NCI-H82 (cell line): ENCODE measurements at regions not wholly inside any gene's neighbourhood (a gene's known extent, or its start where the extent isn't known, plus 50 kb on each side); places are given as distances from the start of the nearest gene placed in this dataset.

Source experiments
- DNase-seq: peaks from one replicate; lab custom pipeline; 2025; lab: John Stamatoyannopoulos, UW

DNA sequence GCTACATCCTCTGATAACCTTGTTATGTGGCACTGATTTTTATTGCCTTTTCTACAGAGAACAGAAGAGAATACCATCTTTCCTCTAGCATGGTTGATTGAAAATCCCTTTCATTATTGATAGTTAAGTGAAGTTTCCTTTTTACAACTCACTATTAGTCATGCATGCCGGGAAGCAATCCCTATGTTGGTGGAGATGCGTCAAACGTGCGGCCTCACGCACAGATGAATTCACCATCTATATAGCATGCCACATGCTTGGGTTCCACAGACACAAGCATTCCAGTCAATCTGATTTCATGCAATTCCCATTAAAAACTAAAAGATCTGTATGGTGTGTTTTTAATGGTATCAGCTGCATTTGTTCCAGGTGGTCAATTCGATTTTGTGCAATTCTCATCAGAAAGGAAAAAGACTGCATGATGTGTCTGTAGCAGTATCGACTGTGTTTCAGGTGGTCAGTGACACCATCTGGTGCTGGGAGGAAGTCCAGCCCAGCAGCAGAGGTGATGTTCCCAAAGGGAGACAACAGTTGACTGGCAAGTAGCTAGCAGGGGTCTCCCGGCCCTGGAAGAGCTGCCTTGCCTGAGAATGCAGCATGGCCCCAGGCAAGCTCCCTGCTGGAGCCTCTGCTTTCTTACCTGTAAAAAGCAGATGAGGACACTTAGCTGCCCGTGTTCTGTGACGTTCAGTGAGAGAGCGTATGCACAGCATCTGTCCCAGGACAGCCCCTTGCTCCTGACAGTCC is 151.3 kb upstream of the NCK2 start:
- DNase-seq, result no peak

DNA sequence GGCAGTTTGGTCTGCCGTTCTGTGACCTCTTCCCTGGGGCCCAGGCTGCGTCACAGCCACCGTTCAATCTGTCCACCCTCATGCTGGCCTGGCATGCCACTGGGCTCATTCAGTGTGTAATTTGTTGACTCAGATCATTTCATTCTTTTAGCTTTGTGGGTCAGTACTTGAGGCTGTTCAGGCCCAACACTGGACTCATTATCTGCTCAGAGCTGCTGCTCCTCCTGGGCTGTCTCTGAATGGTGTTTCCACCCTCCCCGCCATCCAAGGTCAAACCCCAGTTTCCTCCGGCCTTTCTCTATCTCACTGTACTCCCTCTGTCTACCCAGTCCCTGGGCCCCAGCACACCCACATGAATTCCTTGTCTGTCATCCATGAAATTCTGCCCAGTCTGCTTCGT is 152.4 kb upstream of the NCK2 start:
- DNase-seq, result no peak

DNA sequence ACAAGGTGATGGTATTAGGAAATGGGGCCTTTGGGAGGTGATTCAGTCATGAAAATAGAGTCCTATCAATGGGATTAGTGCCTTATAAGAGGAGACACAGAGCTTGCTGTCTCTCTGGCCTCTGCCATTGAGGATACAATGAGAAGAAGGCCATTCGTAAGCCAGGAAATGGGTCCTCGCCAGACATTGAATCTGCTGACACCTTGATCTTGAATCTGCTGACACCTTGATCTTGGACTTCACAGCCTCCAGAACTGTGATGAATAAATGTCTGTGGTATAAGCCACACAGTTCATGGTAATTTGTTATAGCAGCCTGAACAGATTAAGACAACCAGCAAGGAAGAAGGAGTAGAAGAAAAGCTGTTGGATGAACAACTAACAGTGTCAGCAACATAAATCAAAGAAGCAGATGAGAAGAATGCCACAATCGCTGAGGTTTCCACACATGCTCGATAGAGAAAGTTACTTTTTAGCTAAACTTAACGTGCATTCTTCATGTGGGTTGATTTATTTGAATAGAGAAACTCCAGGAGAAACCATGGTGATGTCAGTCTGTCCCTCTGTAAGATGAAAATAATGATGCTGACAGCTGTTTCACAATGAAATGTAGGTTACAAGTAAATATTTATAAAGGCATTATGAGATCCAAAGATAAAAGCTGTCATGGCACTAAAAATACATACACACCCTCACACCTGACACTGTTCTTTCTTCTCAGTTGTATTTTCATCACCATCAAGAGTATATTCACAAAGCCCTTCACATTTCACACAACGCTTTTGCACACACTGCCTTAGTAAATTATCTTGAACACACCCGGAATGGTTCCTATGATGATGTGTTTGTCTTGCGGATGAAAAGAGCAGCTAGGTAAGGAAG is 153.7 kb upstream of the NCK2 start:
- no peak for DNase-seq

DNA sequence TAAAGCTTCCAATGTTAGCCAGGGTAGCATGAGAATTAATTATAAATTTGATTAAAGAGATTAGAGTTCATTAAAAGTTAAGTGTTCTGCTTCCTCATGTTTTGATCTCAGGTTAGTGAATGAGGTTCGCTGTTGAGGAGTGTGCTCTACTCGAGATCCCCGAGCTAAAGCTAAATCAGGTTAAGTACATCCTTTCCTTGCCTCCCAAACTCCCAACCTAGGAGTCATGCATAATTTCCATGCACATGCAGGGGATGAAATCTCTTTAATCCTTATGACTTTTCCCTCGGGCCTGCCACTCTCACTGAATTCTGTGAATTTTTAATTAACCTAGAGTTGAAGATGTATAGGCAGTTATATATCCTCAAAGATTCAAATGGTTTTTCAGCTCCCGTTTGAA is 156.1 kb upstream of the NCK2 start:
- no peak for DNase-seq

DNA sequence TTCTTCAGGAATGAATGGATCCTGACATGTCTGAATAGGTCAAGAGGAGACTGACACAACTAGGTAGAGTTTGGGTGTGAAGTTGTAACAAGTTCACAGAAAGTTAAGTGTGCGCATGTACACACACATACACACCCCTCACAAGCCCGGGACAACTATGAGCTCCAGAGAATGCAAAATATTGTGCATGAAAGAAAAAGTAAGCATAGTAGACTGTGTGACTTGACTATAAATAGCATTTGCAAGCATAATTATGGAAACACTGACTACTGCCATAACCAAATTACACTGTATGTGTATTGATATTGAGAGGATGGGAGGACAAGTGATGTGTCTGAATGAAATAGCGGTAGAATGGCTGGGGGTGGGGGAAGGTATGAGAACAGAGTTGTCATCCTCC is 157.1 kb upstream of the NCK2 start:
- no peak for DNase-seq

DNA sequence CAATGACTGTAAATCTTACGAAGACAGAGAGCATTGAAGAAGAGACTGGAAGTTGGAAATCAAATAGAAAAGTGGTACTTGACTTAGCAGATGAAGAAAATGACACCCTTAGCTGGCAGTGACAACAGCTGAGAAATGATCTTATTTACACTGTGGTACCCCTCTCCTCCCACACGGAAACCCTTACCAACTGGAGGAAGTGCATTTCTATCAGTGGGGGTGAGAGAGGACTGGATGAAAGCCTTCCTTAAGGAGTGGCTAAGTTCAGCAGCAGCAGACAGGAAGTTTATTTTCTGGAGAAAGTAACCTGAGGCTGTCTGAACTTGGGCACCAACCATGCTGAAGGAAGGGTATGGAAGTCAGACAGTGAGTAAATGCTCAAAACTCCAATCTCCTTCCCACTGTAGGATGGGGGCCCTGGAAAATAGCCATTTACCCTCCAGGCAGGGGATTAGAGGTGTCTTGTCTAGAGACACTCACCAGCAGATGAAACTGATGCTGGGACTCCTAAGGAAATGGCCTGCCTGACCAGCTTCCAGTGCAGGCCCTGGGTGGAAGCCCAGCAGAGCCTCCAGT is 160.2 kb upstream of the NCK2 start:
- no peak for DNase-seq

DNA sequence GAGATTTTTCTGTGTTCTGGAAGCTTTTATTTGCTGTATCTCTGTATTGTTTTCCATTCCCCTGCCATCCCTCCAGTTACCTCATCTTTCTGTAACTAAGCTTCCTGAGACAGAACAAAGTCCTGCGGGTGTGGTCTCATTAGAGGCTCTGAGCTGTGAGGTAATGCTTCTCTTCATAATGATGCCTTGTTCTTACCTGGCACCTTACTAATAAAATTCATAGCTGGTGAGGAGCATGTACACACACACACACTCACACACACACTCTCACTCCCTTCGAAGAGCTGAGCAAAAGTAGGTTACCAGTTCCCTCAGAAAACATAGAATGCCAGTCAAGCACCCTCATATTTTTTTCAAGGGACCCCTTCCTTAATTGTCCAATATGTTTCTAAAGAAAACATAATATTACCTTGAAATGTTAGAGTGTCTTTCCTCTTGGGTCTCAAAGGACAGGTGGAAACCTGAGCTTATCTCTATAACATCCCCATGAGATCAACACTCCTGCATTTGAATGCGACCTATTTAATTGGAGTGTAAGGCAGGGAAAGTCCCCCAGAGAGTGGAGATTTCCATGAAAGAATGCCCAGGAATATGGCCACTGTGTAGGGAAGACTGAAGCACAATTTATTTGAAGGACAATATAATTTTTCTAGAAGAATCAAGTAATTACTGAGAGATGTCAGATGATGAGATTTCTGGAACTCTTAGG is 161.6 kb upstream of the NCK2 start:
- no peak for DNase-seq

DNA sequence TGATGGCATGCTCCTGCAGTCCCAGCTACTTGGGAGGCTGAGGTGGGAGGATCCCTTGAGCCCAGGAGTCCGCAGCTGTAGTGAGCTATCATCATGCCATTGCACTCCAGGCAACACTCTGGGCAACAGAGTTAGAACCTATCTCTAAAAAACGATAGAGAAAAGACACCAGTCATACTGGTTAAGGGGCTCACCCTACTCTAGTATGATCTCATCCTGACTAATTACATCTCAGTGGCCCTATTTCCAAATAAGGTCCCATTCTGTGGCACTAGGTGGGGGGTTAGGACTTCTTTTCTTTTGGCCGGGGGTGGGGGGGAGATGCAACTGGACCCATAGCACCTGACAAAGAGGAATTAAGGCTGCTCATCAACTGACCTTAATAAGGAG is 163.2 kb upstream of the NCK2 start:
- no peak for DNase-seq

DNA sequence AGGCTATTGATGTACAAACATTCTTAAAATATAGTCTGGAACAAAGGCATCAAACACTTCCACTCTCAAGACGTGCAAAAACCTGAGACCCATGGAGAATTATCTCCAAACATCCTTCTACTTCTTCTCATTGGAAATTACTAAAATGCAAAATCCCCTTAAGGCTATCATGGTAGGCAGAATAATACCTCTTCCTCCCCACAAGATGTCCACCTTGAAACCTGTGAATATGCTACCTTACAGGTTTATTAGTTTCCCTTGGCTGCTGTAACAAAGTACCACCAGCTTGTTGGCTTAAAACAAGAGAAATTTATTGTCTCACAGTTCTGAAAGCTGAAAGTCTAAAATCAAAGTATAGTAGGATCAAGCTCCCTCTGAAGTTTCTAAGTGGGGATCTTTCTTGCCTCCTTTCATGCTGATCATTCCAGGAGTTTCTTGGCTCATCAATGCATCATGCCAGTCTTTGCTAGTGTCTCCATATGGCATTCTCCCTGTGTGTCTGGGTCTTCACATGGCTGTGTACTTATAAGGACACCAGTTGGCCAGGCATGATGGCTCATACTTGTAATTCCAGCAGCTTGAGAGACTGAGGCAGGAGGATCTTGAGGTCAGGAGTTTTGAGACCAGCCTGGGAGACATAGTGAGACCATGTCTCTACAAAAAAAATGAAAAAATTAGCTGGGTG is 163.7 kb upstream of the NCK2 start:
- no peak for DNase-seq

DNA sequence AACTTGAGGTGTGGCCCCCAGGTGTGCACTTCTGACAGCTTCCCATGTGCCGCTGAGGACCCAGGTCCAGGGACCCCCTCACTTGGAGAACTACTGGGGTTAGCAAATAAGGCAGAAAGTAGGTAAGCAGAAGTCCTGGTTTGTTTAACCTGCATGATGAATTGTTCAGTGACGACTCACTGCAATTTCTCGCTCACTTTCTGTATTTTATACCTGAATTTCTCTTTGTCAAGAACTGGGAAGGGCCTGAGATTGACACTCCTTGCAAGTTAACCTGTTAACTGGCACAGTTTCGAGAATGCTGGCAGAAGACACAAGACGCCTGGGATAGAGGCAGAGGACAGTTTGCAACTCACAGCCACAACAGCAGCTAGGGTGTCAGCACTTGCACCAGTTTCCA is 164.5 kb upstream of the NCK2 start:
- no peak for DNase-seq

DNA sequence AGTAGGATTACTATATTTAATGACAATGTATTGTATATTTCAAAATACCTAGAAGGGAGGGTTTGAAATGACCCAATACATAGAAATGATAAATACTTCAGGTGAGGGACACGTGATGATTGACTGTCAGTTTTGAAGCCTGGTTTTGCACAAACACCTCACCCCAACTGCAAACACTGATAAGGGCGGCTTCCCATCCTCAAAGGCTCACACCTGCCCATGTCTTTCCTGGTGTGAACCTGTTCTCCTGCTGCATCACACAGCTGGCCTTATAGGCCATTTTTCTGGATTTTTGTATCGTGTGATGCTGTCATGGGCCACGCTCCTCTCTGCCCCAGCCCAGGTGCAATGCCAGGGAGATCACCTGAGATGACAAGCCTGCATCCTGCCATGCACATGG is 166.5 kb upstream of the NCK2 start:
- no peak for DNase-seq

DNA sequence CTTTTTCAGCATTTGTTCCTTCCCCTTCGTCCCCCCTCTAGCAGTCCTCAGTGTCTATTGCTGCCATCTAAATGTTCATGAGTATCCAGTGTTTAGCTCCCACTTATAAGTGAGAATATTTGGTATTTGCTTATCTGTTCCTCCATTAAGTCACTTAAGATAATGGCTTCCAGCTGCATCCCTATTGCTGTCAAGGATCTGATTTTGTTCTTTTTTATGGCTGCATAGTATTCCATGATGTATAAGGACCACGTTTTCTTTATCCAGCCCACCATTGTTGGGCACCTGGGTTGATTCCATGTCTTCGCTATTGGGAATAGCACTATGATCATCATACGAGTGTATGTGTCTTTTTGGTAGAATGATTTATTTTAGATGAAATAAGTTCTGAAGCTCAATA is 166.9 kb upstream of the NCK2 start:
- DNase-seq, result no peak

DNA sequence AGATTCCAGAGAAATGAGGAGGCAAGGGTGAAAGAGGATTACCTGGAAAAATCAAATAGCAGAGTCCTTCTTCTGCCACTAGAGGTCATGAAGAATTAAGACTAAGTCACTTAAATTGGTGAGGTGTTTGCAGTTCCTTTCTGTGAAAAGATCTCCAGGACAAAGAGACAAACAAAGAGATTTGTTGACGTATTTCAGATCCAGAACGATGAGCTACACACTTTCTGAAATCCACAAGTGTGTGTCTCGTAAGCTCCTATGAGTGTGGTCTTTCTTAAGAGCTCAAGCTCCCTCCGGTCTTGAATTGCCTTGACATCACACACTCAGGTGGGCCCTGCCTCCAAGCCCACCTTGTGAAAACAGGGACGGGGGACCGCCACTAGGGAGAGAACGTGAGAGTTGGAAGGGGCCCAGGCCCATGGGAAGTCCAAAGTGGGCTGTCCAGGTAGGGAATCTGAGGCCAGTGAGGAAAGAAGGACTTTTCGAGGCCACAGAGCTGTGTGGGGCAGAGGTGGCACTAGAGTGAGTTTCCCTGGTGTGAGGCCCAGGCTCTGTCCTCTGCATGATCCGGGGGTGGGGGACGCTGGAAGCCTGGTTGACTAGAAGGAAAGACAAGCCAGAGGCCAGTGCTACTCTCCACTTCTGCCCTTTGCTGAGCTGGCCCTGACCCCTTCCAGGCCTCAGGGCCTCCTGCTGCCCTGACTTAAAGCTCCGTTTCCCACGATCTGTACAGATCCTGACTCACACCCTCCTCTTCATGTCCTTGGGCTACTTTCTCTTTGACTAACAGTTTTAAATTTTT is 168.1 kb upstream of the NCK2 start:
- peak; percentile 73 for DNase-seq

DNA sequence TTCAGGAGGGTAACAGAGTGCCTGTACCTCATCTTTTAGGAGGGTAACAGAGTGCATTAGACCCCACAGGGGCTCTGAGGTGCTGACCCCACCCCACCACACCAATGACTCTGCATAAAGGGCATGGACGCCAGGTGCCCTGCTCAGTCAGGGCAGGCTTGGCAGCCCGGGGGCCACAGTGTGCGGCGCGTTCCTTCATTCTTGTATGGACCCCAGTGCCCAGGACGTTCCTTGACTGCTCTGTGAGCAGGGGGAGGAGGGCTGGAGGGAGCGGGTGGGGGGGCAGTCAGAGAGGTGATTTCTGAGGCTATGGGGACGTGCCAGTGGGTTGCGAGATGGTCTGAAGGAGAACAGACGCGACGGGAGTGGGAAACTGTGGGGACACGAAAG is 168.7 kb upstream of the NCK2 start:
- no peak for DNase-seq

DNA sequence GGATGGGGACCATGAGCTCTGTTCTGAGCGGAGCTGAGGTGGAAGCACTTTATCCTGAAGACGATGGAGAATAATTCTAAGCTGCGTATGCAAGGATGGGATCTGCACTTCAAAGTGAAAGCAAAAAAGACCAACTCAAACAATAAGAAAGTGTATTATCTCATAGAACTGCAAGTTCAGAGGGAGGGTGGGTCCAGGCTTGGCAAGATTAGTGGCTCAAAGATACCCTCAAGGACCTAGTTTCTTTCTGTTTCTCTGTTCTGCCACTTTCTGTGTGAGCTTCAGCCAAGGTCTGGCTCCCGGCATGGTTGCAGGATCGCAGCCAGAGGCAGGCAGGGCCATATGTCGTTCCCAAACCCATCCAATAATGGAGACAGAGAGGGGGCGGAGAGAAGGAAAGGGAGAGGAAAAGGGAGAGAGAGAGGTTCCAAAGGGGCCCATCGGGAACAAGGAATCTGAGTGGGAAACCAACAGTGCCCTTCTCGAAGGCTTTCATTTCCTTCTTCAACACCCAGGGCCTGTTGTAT is 169.2 kb upstream of the NCK2 start:
- peak; percentile 43 for DNase-seq

DNA sequence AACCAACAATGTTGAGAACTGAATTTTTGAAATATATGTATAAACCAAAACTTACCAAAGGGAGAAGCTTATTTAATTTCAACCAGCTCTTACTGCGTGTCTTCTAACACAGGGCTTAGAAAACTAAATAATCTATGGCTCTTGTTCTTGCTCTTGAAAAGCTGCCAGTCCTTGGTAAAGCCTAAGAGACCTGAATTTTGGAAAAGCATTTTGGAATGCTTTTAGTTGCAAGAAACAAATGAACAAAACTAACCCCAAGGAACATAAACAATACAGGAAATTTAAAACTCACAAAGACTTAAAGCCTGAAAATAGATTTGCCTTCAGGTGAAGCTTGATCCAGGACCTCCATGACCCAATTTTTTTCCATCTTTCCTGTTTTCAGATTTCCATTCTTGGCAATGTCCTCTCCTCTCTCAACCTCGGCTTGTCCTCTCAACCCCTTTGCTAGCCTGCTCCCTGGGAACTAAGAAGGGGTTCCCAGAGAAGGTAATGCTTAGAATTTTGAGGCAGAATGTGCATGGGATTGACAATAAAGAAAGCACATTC is 169.8 kb upstream of the NCK2 start:
- no peak for DNase-seq

DNA sequence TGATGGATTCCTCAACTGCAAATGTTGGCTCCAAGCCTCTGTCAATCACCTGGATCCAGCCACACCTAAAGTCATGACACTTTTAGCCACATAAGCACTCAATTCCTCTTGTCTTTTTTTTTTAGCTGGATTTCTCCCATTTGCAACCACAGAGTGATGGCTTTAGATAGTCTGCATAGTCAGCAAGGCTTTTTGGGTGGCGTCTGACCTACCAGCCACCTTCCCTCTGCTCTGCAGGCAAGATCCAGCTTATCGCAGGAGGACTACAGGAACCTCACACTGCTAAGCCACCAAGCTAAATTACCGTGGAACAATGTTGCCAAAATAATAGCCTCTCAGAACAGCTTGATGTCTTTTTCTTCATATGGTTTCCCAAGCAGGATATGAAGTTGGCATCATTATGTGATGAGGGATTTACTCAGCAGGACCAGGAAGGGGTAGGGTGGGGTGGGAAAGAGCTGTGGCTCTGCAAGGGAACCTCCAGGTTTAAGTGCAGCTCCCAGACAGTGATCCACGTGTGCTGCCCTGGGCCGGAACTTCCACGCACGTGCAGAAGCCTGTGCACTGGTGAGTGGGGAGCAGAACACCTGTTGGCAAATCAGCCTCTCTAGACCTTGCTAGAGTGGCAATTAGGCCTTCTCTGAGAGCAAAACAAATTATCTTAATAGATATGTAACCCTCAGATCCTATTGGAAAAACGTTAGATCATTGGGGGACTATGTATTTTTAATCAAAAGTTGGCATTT is 170.6 kb upstream of the NCK2 start:
- DNase-seq, result no peak

DNA sequence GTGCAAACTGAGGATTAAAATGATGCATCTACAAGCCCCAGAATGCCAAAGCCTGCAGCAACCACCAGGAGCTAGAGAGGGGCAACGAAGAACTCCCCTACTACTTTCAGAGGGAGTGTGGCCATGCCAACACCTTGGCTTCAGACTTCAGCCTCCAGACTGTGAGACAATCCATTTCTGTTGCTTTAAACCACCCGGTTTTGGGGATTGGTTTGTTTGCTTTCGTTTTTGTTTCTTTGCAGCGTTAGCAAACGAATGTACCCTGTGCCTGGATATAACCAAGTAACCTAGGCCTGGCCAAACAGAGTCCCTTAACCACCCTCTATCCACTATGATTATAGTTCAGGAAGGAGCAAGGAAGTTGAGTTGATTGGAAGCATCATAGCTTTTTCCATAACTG is 171.2 kb upstream of the NCK2 start:
- DNase-seq, result no peak

DNA sequence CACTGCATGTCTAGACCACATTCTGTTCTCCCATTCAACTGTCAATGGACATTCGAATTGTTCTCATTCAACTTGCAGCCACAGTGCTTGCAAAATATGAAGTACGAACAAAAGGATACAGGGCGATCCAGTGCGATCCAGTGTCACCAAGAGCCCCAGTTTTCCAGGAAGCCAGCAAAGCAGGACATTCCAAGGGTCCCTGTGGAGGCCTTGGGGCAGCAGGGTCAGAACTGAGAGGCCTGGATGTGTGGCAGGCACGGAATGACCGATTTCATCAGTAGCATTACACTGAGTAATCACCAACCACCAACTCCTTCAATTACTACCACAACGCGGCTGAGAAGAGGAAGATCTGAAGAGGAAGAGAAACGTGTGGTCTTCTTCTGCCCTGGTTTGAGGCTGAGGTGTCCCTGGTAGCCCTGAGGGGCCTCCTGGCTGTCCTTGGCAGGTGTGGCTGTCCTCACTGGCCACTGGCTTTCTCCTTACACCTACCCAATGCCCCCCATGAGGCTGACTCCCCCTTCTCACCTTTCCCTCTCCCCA is 172.7 kb upstream of the FHL2 start:
- DNase-seq, result no peak

DNA sequence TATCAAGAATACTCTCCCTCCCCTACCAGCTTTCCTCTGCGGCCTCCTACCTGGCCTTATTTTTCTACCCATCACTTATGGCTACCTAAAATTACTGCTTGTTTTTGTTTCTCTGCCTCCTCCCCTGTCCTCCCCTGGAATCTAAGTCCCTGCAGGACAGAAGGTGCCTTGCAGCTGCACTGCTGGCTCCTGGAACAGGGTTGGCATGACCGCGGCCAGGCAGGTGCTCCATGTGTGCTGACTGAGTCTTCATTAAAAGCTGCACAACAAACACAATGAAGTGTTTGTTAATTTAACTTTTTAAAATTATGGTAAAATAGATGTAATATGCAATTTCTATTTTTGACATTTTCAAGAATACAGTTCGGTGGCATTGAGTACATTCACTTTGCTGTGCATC is 171.9 kb upstream of the FHL2 start:
- DNase-seq, result no peak
